ENCODE measurements at regions not wholly inside any gene's neighbourhood (a gene's known extent, or its start where the extent isn't known, plus 50 kb on each side); places are given as distances from the start of the nearest gene placed in this dataset.

DNA sequence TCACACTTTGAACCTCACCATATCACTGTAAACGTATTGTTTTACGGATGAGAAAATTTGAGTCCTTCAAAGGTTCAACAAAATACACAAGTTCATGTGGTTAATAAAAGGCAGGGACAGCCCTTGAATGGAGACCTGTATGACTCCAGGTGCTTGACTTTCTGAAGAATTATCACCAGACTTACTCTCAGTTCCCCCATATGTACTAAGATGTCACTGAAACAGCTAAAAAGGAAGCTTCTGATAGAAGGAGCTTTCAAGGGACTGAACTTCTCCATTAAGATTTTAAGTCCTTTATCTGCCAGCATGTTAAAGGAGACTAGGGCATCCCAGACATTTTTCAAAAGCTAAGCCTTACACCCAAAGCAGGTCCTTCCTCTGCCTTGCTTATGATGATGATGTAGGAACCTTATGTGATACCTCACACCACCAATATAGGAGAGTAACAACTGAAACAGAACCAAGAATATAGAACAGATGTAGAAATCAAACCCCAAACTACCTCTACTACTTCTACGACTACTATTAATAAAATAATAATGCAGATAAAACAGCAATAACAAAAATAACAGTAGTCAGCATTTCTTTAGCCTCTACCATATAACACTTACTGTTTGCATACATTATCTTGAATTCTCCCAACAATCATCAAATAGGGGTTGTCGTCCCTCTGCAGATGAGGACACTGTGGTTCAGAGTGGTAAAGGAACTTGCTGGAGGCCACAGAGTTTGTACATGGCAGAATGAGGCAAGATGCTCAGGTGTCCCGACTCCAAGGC is 273.9 kb downstream of the ELAVL2 start:
- TF ChIP-seq, protein P1, sequence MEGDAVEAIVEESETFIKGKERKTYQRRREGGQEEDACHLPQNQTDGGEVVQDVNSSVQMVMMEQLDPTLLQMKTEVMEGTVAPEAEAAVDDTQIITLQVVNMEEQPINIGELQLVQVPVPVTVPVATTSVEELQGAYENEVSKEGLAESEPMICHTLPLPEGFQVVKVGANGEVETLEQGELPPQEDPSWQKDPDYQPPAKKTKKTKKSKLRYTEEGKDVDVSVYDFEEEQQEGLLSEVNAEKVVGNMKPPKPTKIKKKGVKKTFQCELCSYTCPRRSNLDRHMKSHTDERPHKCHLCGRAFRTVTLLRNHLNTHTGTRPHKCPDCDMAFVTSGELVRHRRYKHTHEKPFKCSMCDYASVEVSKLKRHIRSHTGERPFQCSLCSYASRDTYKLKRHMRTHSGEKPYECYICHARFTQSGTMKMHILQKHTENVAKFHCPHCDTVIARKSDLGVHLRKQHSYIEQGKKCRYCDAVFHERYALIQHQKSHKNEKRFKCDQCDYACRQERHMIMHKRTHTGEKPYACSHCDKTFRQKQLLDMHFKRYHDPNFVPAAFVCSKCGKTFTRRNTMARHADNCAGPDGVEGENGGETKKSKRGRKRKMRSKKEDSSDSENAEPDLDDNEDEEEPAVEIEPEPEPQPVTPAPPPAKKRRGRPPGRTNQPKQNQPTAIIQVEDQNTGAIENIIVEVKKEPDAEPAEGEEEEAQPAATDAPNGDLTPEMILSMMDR (IDR thresholded peaks at IDR 0.05; ENCODE audit: poor library complexity, severe bottlenecking) = no peak
- TF ChIP-seq EZH2 (IDR thresholded peaks at IDR 0.05; ENCODE audit: borderline replicate concordance, insufficient read depth, low read length, poor library complexity, severe bottlenecking) (no peak), POLR2AphosphoS5 (IDR thresholded peaks at IDR 0.05) (no peak), REST (IDR thresholded peaks at IDR 0.05; ENCODE audit: borderline replicate concordance) (no peak)
